Natural killer cell (primary cell): ENCODE measurements at regions not wholly inside any gene's neighbourhood (a gene's known extent, or its start where the extent isn't known, plus 50 kb on each side); places are given as distances from the start of the nearest gene placed in this dataset.

Source experiments
- ATAC-seq, 3 donors: fragments of 150-1000 bp in 2 of 3; fragments of 200-7000 bp in 1 of 3; cut with Tn5 transposase; 1 replicate in 1 of 3; 2 replicates in 2 of 3; pipeline ENCODE4 v1.10.0; 2021; ENCODE audit warnings: mild to moderate bottlenecking in 2 of 3, moderate library complexity in 2 of 3
- DNase-seq, 2 donors: peaks; one replicate each; pipeline versions ENCODE4 v3.0.0 to v3.0.0-alpha.2; 2013 to 2021; ENCODE audit warnings: mixed read lengths in 1 of 2
- H3K27ac ChIP-seq: one replicate; pipeline ENCODE4 v1.5.1; 2013; ENCODE audit warnings: mild to moderate bottlenecking, low read length
- H3K27me3 ChIP-seq: one replicate; pipeline ENCODE4 v1.6.1; 2013; ENCODE audit warnings: low read length; ENCODE audit not compliant: control insufficient read depth, insufficient read depth
- H3K36me3 ChIP-seq: one replicate; pipeline ENCODE4 v1.6.1; 2013; ENCODE audit warnings: low read length; ENCODE audit not compliant: control insufficient read depth, insufficient read depth
- H3K4me1 ChIP-seq: one replicate; pipeline ENCODE4 v1.6.1; 2013; ENCODE audit warnings: low read length; ENCODE audit not compliant: control insufficient read depth, insufficient read depth
- H3K4me3 ChIP-seq: one replicate; pipeline ENCODE4 v1.5.1; 2013; ENCODE audit warnings: low read length
- H3K9me3 ChIP-seq: one replicate; pipeline ENCODE4 v1.6.1; 2013; ENCODE audit warnings: low read length; ENCODE audit not compliant: control insufficient read depth, insufficient read depth
- H3K27ac Mint-ChIP-seq, 2 donors: one replicate each; pipeline ENCODE4 v1.8.0; 2022; ENCODE audit warnings: mild to moderate bottlenecking in 2 of 2, mixed read lengths in 2 of 2, moderate library complexity in 1 of 2
- H3K27me3 Mint-ChIP-seq, 2 donors: one replicate each; pipeline ENCODE4 v1.8.0; 2022; ENCODE audit warnings: low read depth in 2 of 2, mixed read lengths in 2 of 2
- H3K36me3 Mint-ChIP-seq: one replicate; pipeline ENCODE4 v1.8.0; 2022; ENCODE audit warnings: mixed read lengths
- H3K4me1 Mint-ChIP-seq, 2 donors: one replicate each; pipeline ENCODE4 v1.8.0; 2022; ENCODE audit warnings: mixed read lengths in 2 of 2
- H3K4me3 Mint-ChIP-seq: one replicate; pipeline ENCODE4 v1.8.0; 2022; ENCODE audit warnings: mild to moderate bottlenecking, moderate library complexity, mixed read lengths
- H3K9me3 Mint-ChIP-seq, 2 donors: one replicate each; pipeline ENCODE4 v1.8.0; 2022; ENCODE audit warnings: mixed read lengths in 2 of 2
- WGBS: methylation state at CpG from one replicate; pipeline ENCODE4 v1.1.7; 2013; ENCODE audit warnings: missing lambda C conversion rate; ENCODE audit not compliant: insufficient coverage; 5-methylcytosine and 5-hydroxymethylcytosine counted together
- intact Hi-C: fragments of 100-400 bp; cut with micrococcal nuclease; formaldehyde crosslinking; loops from one replicate; pipeline ENCODE4 v1.14.2; 2022
- TF ChIP-seq, protein P1 (sequence below): fragments of 200-600 bp; IDR thresholded peaks from one replicate; pipeline ENCODE4 v1.8.0; 2022; ENCODE audit warnings: antibody characterized with exemption

GRCh38 chr11:81421251-81421860 is 1312.3 kb downstream of the FAM181B start:
- no peaks in the 10 kb centered on the region for H3K27me3 Mint-ChIP-seq
- TF ChIP-seq, protein P1, sequence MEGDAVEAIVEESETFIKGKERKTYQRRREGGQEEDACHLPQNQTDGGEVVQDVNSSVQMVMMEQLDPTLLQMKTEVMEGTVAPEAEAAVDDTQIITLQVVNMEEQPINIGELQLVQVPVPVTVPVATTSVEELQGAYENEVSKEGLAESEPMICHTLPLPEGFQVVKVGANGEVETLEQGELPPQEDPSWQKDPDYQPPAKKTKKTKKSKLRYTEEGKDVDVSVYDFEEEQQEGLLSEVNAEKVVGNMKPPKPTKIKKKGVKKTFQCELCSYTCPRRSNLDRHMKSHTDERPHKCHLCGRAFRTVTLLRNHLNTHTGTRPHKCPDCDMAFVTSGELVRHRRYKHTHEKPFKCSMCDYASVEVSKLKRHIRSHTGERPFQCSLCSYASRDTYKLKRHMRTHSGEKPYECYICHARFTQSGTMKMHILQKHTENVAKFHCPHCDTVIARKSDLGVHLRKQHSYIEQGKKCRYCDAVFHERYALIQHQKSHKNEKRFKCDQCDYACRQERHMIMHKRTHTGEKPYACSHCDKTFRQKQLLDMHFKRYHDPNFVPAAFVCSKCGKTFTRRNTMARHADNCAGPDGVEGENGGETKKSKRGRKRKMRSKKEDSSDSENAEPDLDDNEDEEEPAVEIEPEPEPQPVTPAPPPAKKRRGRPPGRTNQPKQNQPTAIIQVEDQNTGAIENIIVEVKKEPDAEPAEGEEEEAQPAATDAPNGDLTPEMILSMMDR, result no peak
- H3K4me3 Mint-ChIP-seq, result no peak overlapping the region
- ATAC-seq (no peak), DNase-seq (no peak)
- Histone ChIP-seq H3K4me1 (no peaks in the 10 kb centered on the region), H3K27me3 (no peaks in the 10 kb centered on the region), H3K9me3 (no peaks in the 10 kb centered on the region), H3K36me3 (no peaks in the 10 kb centered on the region), H3K27ac (no peak overlapping the region), H3K4me3 (no peak overlapping the region)
- no peaks in the 10 kb centered on the region for H3K36me3 Mint-ChIP-seq
- H3K9me3 Mint-ChIP-seq, result peaks cover 7 to 12% of the 10 kb centered on the region in 2 donors
- intact Hi-C loops, result no loop called here
- no peak overlapping the region for H3K27ac Mint-ChIP-seq
- 93% methylated on average over 16 of the region's 18 CpGs for WGBS
- H3K4me1 Mint-ChIP-seq, result no peaks in the 10 kb centered on the region

DNA sequence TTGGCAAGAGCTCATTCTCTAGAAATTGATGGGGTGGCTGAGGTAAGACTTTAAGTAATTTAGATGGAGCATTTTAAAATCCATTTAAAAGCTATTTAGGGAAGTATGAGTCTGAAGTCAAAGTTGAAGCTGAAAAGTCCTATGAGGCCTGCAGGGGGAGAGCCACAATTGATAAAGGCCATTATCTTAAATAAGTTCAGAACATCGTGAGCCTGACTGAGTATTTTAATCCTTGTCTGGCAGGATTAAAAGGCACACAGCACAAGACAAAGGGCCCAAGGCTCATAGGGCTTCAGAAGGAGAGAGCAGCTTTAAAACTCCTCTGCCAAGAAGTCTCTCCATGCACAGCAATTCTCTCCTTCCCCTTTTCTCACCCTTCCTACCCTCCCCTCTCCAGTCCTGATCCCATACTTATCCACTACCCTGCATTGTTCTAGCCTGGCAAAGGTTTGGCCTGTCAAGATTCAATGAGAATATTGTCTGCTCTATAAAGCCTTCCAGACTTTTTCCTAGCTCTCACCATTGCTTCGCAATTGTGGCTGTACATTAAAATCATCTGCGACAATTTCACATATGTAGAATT is 1312.9 kb downstream of the FAM181B start:
- H3K27me3 ChIP-seq, result no peaks in the 10 kb centered on the region
- intact Hi-C loops, result no loop called here
- Mint-ChIP-seq H3K4me1 (no peaks in the 10 kb centered on the region), H3K36me3 (no peaks in the 10 kb centered on the region), H3K27ac (no peak overlapping the region), H3K4me3 (no peak overlapping the region), H3K9me3 (peaks cover 9 to 15% of the 10 kb centered on the region in 2 donors), H3K27me3 (no peaks in the 10 kb centered on the region)
- no peaks in the 10 kb centered on the region for H3K4me1 ChIP-seq
- TF ChIP-seq, protein P1, result no peak
- no peaks in the 10 kb centered on the region for H3K36me3 ChIP-seq
- DNase-seq, result no peak
- no peak overlapping the region for H3K4me3 ChIP-seq
- no peak for ATAC-seq
- no peaks in the 10 kb centered on the region for H3K9me3 ChIP-seq
- WGBS, result 75% methylated on average over 3 of the region's 3 CpGs
- H3K27ac ChIP-seq, result no peak overlapping the region

- peaks cover 6 to 15% of the 10 kb centered on the region in 2 donors for H3K9me3 Mint-ChIP-seq
- Histone ChIP-seq H3K27me3 (no peaks in the 10 kb centered on the region), H3K9me3 (no peaks in the 10 kb centered on the region), H3K27ac (no peak overlapping the region), H3K36me3 (no peaks in the 10 kb centered on the region), H3K4me3 (no peak overlapping the region), H3K4me1 (no peaks in the 10 kb centered on the region)
- TF ChIP-seq, protein P1, result no peak
- 50% methylated on average over 1 of the region's 2 CpGs for WGBS
- no peak overlapping the region for H3K4me3 Mint-ChIP-seq
- H3K4me1 Mint-ChIP-seq, result no peaks in the 10 kb centered on the region
- H3K27ac Mint-ChIP-seq, result no peak overlapping the region
- intact Hi-C loops, result no loop called here
- ATAC-seq, result no peak
- H3K27me3 Mint-ChIP-seq, result no peaks in the 10 kb centered on the region
- no peak for DNase-seq
- no peaks in the 10 kb centered on the region for H3K36me3 Mint-ChIP-seq
These were observed 1336.3 kb downstream of the FAM181B start for GRCh38 chr11:81397316-81397715.

DNA sequence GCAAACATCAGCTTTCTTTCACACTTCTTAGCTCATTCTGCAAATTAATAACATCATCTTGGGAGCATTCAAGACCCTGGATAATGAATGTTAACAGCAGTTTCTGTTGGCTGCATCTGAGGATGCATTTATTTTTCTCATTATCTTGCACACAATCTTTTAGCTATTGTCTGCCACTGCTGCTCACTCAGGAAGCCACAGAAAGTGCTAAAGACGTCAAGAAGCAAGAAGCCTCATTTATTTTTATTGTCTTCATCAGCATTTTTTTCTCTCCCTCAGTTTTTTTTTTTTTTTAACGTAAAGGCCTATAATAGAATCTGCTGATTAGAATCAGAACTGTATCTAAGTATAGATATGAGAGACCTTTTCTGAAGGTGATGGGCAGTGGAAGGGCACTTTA is 1339.4 kb downstream of the FAM181B start:
- H3K4me1 Mint-ChIP-seq, result no peaks in the 10 kb centered on the region
- ATAC-seq, result no peak
- peaks cover 9 to 19% of the 10 kb centered on the region in 2 donors for H3K9me3 Mint-ChIP-seq
- H3K27me3 Mint-ChIP-seq, result no peaks in the 10 kb centered on the region
- Histone ChIP-seq H3K36me3 (no peaks in the 10 kb centered on the region), H3K27ac (no peak overlapping the region), H3K9me3 (no peaks in the 10 kb centered on the region), H3K4me1 (no peaks in the 10 kb centered on the region), H3K4me3 (no peak overlapping the region), H3K27me3 (no peaks in the 10 kb centered on the region)
- H3K4me3 Mint-ChIP-seq, result no peak overlapping the region
- no peak overlapping the region for H3K27ac Mint-ChIP-seq
- DNase-seq, result no peak
- TF ChIP-seq, protein P1, result no peak
- 11% methylated on average over 1 of the region's 2 CpGs for WGBS
- intact Hi-C loops, result no loop called here
- H3K36me3 Mint-ChIP-seq, result no peaks in the 10 kb centered on the region
